Nephron (organoid): ENCODE measurements at regions not wholly inside any gene's neighbourhood (a gene's known extent, or its start where the extent isn't known, plus 50 kb on each side); places are given as distances from the start of the nearest gene placed in this dataset.

Experiments used
- H3K27ac Mint-ChIP-seq, 3 experiments: 2 replicates each; pipeline ENCODE4 v1.8.0; 2020; ENCODE audit warnings: mixed read lengths in 3 of 3, mild to moderate bottlenecking in 2 of 3, moderate library complexity in 1 of 3
- H3K27me3 Mint-ChIP-seq: 2 replicates; pipeline ENCODE4 v1.8.0; 2021; ENCODE audit warnings: low read depth, mild to moderate bottlenecking, moderate library complexity, mixed read lengths
- H3K36me3 Mint-ChIP-seq: 2 replicates; pipeline ENCODE4 v1.8.0; 2020; ENCODE audit warnings: low read depth, mixed read lengths
- H3K4me1 Mint-ChIP-seq: 2 replicates; pipeline ENCODE4 v1.8.0; 2020; ENCODE audit warnings: mixed read lengths
- H3K4me3 Mint-ChIP-seq, 3 experiments: 2 replicates each; pipeline ENCODE4 v1.8.0; 2020; ENCODE audit warnings: mild to moderate bottlenecking in 3 of 3, mixed read lengths in 3 of 3, moderate library complexity in 2 of 3
- H3K9me3 Mint-ChIP-seq: 2 replicates; pipeline ENCODE4 v1.8.0; 2020; ENCODE audit warnings: mixed read lengths
- TF ChIP-seq, protein P1 (sequence below), 3 experiments: fragments of 200-600 bp; sonication (generic); IDR thresholded peaks; one replicate each; pipeline ENCODE4 v1.5.0; 2021; ENCODE audit warnings: antibody characterized with exemption in 3 of 3; ENCODE audit not compliant: unreplicated experiment in 3 of 3

DNA sequence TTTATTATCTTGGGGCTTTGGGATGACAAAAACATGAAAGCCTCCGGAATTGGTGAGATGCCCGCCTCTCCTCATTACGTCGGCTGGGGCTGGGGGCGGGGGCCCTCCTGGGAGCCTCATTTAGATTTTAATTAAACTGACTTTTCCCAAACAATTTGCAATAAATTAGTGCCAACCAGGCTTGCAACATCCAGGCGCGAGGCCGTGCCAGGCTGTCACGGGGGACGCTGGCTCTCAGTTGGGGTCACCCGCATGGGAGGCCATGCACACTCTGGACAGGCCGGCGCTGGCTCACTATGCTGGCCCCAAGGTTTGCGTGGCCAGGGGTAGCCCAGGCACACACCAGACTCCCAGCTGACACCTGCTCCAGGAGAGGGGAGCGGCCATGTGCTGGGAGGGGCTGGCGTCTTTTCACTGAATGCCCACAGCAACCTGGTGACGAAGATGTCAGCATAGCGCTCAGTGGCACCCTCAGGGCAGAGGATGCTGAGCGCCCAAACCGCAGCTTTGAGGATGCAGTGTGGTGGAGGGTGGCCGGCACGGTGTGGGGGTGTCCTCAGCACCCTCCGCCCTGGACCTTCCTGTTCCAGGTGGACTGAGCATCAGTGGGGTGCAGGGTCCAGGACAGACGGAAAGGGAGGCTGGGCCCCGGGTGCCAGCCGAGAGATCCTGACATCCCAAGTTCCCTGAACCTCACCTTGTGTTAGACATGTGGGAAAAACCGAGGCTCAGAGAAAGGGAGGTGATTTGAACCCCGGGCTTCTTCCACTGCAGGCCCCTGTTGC lies 190.8 kb upstream of the C14orf180 start:
- H3K27ac Mint-ChIP-seq, result no peak overlapping the region
- H3K9me3 Mint-ChIP-seq, result no peaks in the 10 kb centered on the region
- peaks cover 25% of the 10 kb centered on the region for H3K27me3 Mint-ChIP-seq
- peaks cover 31% of the 10 kb centered on the region for H3K4me1 Mint-ChIP-seq
- TF ChIP-seq, protein P1, sequence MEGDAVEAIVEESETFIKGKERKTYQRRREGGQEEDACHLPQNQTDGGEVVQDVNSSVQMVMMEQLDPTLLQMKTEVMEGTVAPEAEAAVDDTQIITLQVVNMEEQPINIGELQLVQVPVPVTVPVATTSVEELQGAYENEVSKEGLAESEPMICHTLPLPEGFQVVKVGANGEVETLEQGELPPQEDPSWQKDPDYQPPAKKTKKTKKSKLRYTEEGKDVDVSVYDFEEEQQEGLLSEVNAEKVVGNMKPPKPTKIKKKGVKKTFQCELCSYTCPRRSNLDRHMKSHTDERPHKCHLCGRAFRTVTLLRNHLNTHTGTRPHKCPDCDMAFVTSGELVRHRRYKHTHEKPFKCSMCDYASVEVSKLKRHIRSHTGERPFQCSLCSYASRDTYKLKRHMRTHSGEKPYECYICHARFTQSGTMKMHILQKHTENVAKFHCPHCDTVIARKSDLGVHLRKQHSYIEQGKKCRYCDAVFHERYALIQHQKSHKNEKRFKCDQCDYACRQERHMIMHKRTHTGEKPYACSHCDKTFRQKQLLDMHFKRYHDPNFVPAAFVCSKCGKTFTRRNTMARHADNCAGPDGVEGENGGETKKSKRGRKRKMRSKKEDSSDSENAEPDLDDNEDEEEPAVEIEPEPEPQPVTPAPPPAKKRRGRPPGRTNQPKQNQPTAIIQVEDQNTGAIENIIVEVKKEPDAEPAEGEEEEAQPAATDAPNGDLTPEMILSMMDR (IDR thresholded peaks at IDR 0.05; ENCODE audit: unreplicated experiment in 3 of 3), result no peak
- no peak overlapping the region for H3K4me3 Mint-ChIP-seq
- no peaks in the 10 kb centered on the region for H3K36me3 Mint-ChIP-seq

DNA sequence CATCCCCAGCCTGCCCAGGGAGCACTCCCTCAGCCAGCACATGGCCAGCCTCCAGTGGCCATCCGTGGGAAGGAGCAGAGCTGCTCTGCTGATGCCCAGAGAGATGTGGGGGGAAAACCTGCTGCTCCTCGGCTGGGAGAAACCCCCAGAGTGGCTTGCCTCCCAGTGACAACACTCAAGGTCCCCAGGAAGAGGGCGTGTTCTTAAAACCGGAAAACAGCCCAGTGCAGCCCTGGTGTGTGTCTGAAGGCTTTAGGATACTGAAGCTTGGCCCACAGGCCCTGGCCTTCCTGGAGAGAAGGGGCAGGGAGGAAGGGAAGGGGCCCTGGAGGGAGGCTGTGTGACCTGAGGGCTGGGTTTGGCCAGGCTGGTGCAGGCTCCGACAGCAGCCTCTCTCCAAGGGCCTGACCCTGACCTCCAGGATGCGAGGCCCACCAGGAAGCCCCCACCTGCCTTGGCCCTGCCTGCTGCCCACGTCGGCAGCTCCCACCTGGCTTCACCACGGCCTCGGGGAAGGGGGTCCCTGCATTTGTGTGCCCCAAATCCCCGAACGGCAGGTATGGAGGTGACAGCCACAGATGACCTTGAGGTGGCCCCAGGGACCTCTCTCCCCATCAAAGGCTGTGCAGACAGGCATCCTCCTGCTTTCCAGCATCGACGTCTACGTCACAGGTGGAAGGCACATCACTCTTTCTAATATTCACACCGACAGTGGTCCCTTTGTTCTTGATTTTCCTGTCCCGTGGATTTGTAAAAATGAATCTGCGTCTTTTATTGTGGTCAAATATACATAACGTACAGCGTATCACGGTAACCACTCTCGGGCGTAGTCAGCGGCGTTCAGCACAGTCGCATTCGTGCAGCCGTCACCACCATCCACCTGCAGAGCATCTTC lies 190.0 kb upstream of the C14orf180 start:
- peaks cover 25% of the 10 kb centered on the region for H3K27me3 Mint-ChIP-seq

DNA sequence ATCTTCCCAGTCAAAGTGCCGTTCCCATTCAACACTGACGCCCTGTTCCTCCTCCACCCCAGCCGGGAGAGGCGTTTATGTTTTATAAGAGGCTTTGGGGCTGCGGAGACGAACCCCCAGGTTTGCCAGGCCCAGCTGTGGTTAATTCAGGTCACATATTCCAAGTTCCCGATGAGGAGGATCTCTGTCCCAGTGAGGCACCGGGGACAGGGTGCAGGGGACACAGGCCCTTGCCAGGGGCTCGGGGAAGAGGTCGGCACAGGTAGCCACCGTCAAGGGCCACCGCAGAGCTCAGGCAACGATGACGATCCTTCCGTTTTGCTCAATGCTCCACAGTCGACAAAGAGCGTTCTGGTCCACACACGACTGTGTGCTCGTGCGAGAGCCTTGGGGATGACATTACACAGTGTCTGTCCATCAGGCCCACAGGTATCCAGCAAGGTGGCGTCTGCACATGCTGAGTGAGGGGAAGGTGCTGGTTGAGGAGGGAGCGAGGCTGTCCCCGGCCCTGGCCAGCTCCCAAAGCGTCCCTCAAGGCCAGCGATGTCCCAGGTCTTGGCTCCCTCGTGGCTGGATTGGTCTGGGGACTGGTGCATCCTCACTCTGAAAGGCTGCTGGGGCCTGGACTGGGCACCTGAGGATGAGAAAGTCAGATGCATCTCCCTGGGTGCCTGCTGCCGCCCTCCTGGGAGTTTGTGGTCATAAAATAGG lies 189.2 kb upstream of the C14orf180 start:
- no peak overlapping the region for H3K4me3 Mint-ChIP-seq
- no peaks in the 10 kb centered on the region for H3K9me3 Mint-ChIP-seq
- TF ChIP-seq, protein P1 (IDR thresholded peaks at IDR 0.05; ENCODE audit: unreplicated experiment in 3 of 3), result no peak
- H3K27ac Mint-ChIP-seq, result no peak overlapping the region
- peaks cover 15% of the 10 kb centered on the region for H3K4me1 Mint-ChIP-seq
- H3K27me3 Mint-ChIP-seq, result peaks cover 23% of the 10 kb centered on the region
- H3K36me3 Mint-ChIP-seq, result no peaks in the 10 kb centered on the region

More for the DNA sequence above, 190.0 kb upstream of the C14orf180 start:
- H3K9me3 Mint-ChIP-seq, result no peaks in the 10 kb centered on the region
- TF ChIP-seq, protein P1 (IDR thresholded peaks at IDR 0.05; ENCODE audit: unreplicated experiment in 3 of 3), result no peak
- no peak overlapping the region for H3K4me3 Mint-ChIP-seq
- H3K4me1 Mint-ChIP-seq, result peaks cover 22% of the 10 kb centered on the region
- no peaks in the 10 kb centered on the region for H3K36me3 Mint-ChIP-seq
- no peak overlapping the region for H3K27ac Mint-ChIP-seq

DNA sequence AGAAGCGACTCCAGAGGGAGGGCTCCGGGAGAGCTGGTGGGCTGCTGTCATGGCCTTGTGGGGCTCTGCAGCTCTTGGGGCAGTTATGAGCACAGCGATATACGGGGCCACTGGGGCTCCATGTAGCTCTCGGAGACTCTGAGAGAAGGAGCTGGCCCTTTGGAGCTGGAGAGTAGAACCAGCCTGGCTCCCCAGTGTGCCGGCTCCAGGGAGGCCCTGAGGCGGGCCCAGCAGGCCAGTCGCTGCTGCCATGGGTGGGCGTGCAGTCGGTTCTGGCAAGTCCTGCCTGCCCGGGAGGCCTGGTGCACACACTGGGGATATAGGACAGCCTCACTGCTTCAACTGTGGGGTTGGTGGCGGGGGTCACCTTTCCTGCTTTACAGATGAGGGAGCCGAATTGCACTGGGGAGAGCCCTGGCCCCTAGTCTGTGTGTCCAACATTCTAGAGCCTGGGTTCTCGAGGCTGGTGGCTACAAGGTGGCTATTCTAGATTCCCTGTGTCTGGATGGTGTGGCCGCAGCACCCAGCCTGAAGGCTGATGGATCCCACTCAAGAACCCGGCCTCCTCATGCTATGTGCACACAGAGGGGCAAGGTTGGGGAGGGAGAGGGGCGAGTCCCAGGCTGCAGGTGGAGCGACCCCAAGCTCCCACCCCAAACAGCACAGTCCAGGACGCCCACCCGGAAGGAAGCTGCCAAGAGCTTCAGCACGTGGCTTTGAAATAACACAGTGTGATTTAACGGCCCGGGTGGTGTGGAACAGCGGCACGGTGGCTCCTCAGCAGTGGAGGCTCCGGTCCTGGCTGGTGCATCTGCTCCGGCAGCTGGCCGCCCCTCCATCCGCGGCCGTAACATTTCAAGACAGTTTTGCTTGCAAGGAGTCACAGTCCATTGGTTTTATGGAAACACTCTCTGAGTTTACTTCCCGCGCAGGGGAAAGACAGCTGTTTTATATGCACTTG lies 188.3 kb upstream of the C14orf180 start:
- TF ChIP-seq, protein P1 (IDR thresholded peaks at IDR 0.05; ENCODE audit: unreplicated experiment in 3 of 3), result no peak
- Mint-ChIP-seq H3K9me3 (peaks cover 4% of the 10 kb centered on the region), H3K27me3 (peaks cover 22% of the 10 kb centered on the region), H3K36me3 (no peaks in the 10 kb centered on the region), H3K27ac (peak overlapping the region in 1 of 3 experiments; percentile 53), H3K4me1 (peaks cover 7% of the 10 kb centered on the region), H3K4me3 (no peak overlapping the region)

DNA sequence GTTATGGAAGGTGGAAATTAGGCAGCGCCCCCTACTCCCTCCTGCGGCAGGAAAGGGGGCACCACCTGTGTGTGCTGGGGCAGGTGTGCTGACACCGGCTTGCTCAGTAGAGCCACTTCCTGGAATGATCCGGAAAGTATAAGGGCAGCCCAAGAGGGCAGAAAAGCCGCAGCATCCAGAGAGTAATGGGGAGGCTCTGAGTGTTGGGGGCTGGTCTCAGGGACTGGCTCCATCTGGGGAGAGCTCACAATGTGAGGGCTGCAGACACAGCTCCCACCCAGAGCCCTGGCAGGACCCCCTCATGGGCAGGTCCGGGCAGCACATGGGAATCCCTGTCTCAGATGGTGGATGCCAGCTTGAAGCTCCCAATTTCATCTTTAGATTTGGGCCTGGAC lies 187.6 kb upstream of the C14orf180 start:
- H3K4me1 Mint-ChIP-seq, result peaks cover 7% of the 10 kb centered on the region

More for the DNA sequence above, 187.6 kb upstream of the C14orf180 start:
- no peaks in the 10 kb centered on the region for H3K36me3 Mint-ChIP-seq
- TF ChIP-seq, protein P1 (IDR thresholded peaks at IDR 0.05; ENCODE audit: unreplicated experiment in 3 of 3), result no peak
- peaks cover 6% of the 10 kb centered on the region for H3K9me3 Mint-ChIP-seq
- H3K27ac Mint-ChIP-seq, result peak overlapping the region in 1 of 3 experiments; percentile 53
- H3K4me3 Mint-ChIP-seq, result no peak overlapping the region
- H3K27me3 Mint-ChIP-seq, result peaks cover 28% of the 10 kb centered on the region
